Fibroblast of lung (primary cell): ENCODE measurements at regions not wholly inside any gene's neighbourhood (a gene's known extent, or its start where the extent isn't known, plus 50 kb on each side); places are given as distances from the start of the nearest gene placed in this dataset.

Experiments used
- EZH2 ChIP-seq: IDR thresholded peaks from 2 replicates; pipeline ENCODE4 v1.5.1; 2012; ENCODE audit warnings: low read length, control low read depth, mild to moderate bottlenecking; ENCODE audit errors: missing control alignments
- TF ChIP-seq, protein P1 (sequence below), 2 donors: IDR thresholded peaks in 1 of 2; conservative IDR thresholded peaks in 1 of 2; 1 replicate in 1 of 2; 2 replicates in 1 of 2; pipeline ENCODE4 v1.5.1; 2011 to 2012; ENCODE audit warnings: low read length in 2 of 2, control low read depth in 1 of 2, inconsistent platforms in 1 of 2, low read depth in 1 of 2, mild to moderate bottlenecking in 1 of 2

- TF ChIP-seq, protein P1, sequence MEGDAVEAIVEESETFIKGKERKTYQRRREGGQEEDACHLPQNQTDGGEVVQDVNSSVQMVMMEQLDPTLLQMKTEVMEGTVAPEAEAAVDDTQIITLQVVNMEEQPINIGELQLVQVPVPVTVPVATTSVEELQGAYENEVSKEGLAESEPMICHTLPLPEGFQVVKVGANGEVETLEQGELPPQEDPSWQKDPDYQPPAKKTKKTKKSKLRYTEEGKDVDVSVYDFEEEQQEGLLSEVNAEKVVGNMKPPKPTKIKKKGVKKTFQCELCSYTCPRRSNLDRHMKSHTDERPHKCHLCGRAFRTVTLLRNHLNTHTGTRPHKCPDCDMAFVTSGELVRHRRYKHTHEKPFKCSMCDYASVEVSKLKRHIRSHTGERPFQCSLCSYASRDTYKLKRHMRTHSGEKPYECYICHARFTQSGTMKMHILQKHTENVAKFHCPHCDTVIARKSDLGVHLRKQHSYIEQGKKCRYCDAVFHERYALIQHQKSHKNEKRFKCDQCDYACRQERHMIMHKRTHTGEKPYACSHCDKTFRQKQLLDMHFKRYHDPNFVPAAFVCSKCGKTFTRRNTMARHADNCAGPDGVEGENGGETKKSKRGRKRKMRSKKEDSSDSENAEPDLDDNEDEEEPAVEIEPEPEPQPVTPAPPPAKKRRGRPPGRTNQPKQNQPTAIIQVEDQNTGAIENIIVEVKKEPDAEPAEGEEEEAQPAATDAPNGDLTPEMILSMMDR (conservative IDR thresholded peaks at IDR 0.05 in 1 of 2, IDR thresholded peaks at IDR 0.05 in 1 of 2; ENCODE audit: low read depth in 1 of 2, low read length in 2 of 2), result no peak
- no peak for TF ChIP-seq EZH2
Observed at GRCh38 chr12:97216848-97217247, 245.8 kb upstream of the RMST start.
